T-helper 1 cell treated with Interleukin-12 subunit alpha and Interleukin-12 subunit beta and Interleukin-4 antibody, amounts not matched to agents 30 ng/mL and 1 ng/mL, for 36 hours (primary cell): ENCODE measurements at regions not wholly inside any gene's neighbourhood (a gene's known extent, or its start where the extent isn't known, plus 50 kb on each side); places are given as distances from the start of the nearest gene placed in this dataset.
"Not testable (repeated sequence)": the region's sequence is repeated elsewhere in the genome, so short reads cannot be mapped to it uniquely, and the experiment has no call there.

Experiments used
- intact Hi-C: fragments of 100-400 bp; cut with micrococcal nuclease; formaldehyde crosslinking; loops from one replicate; pipeline ENCODE4 v1.15.1; 2024

GRCh38 chr14:105981517-105982302, 455.3 kb downstream of the TMEM121 start:
- intact Hi-C loops: not testable (repeated sequence)

GRCh38 chr14:105982664-105983063, 456.3 kb downstream of the TMEM121 start:
- intact Hi-C loops: no loop called here

GRCh38 chr14:105986894-105987284, 460.5 kb downstream of the TMEM121 start:
- intact Hi-C loops: loop anchor here (1.0 to 2.0 kb wide), 2 partner anchors 12 to 18 kb away; no protein-coding TSS in a partner anchor

GRCh38 chr14:105987563-105987962, 461.2 kb downstream of the TMEM121 start:
- intact Hi-C loops: loop anchor here (2.0 kb wide), 1 partner anchor 17 kb away; no protein-coding TSS in a partner anchor

GRCh38 chr14:105989566-105990302, 463.4 kb downstream of the TMEM121 start:
- intact Hi-C loops: no loop called here

GRCh38 chr14:105991677-105992076, 465.3 kb downstream of the TMEM121 start:
- intact Hi-C loops: not testable (repeated sequence)

GRCh38 chr14:105993814-105994213, 467.4 kb downstream of the TMEM121 start:
- intact Hi-C loops: no loop called here

GRCh38 chr14:105995011-105995710, 468.8 kb downstream of the TMEM121 start:
- intact Hi-C loops: loop anchor here (5.0 kb wide), 1 partner anchor 422 kb away; no protein-coding TSS in a partner anchor

GRCh38 chr14:105998597-105998996, 472.2 kb downstream of the TMEM121 start:
- intact Hi-C loops: loop anchor here (2.0 to 5.0 kb wide), 2 partner anchors 40 to 419 kb away; no protein-coding TSS in a partner anchor

GRCh38 chr14:105999361-106000028, 473.1 kb downstream of the TMEM121 start:
- intact Hi-C loops: loop anchor here (1.0 to 10.0 kb wide), 8 partner anchors 13 to 418 kb away; no protein-coding TSS in a partner anchor

GRCh38 chr14:106000029-106000511, 473.7 kb downstream of the TMEM121 start:
- intact Hi-C loops: loop anchor here (5.0 to 10.0 kb wide), 2 partner anchors 138 to 325 kb away; no protein-coding TSS in a partner anchor

- intact Hi-C loops: loop anchor here (5.0 to 10.0 kb wide), 2 partner anchors 139 to 326 kb away; no protein-coding TSS in a partner anchor
Measured at GRCh38 chr14:106001277-106001676, 474.9 kb downstream of the TMEM121 start.

- intact Hi-C loops: loop anchor here (5.0 to 10.0 kb wide), 2 partner anchors 141 to 329 kb away; no protein-coding TSS in a partner anchor
Measured at GRCh38 chr14:106003351-106003750, 477.0 kb downstream of the TMEM121 start.

GRCh38 chr14:106004937-106005795, 478.8 kb downstream of the TMEM121 start:
- intact Hi-C loops: loop anchor here (1.0 to 10.0 kb wide), 4 partner anchors 8 to 330 kb away; no protein-coding TSS in a partner anchor

GRCh38 chr14:106006043-106006442, 479.7 kb downstream of the TMEM121 start:
- intact Hi-C loops: loop anchor here (10.0 kb wide), 1 partner anchor 331 kb away; no protein-coding TSS in a partner anchor

GRCh38 chr14:106006716-106007115, 480.3 kb downstream of the TMEM121 start:
- intact Hi-C loops: loop anchor here (10.0 kb wide), 1 partner anchor 332 kb away; no protein-coding TSS in a partner anchor

- intact Hi-C loops: loop anchor here (1.0 to 5.0 kb wide), 4 partner anchors 15 to 177 kb away; no protein-coding TSS in a partner anchor
Measured at GRCh38 chr14:106010783-106011182, 484.4 kb downstream of the TMEM121 start.

- intact Hi-C loops: loop anchor here (1.0 to 5.0 kb wide), 4 partner anchors 14 to 176 kb away; no protein-coding TSS in a partner anchor
Measured at GRCh38 chr14:106011631-106012360, 485.4 kb downstream of the TMEM121 start.
